Panc1 (cell line): ENCODE measurements at regions not wholly inside any gene's neighbourhood (a gene's known extent, or its start where the extent isn't known, plus 50 kb on each side); places are given as distances from the start of the nearest gene placed in this dataset.

ENCODE experiments used
- POLR2AphosphoS5 ChIP-seq: IDR thresholded peaks from 2 replicates; pipeline ENCODE4 v1.6.1; 2012; ENCODE audit warnings: mild to moderate bottlenecking, low read depth, low read length, moderate library complexity
- SIN3A ChIP-seq: IDR thresholded peaks from 2 replicates; pipeline ENCODE4 v1.6.1; 2012; ENCODE audit warnings: low read depth, mild to moderate bottlenecking, low read length, moderate library complexity, borderline replicate concordance; ENCODE audit not compliant: insufficient read depth
- TCF7L2 ChIP-seq: IDR thresholded peaks from 2 replicates; pipeline ENCODE4 v1.6.1; 2011; ENCODE audit warnings: mild to moderate bottlenecking, low read depth, low read length, inconsistent platforms
- TF ChIP-seq, protein P1 (sequence below): fragments of 450-650 bp; IDR thresholded peaks from 2 replicates; pipeline ENCODE4 v1.5.1; 2017; ENCODE audit warnings: mild to moderate bottlenecking
- TF ChIP-seq, protein P2 (sequence below), 2 experiments: IDR thresholded peaks; 2 replicates each; pipeline ENCODE4 v1.6.1; 2011 to 2012; ENCODE audit warnings: low read depth in 2 of 2, control low read depth in 1 of 2, low read length in 1 of 2, mild to moderate bottlenecking in 1 of 2, moderate library complexity in 1 of 2; ENCODE audit not compliant: insufficient read depth in 1 of 2

DNA sequence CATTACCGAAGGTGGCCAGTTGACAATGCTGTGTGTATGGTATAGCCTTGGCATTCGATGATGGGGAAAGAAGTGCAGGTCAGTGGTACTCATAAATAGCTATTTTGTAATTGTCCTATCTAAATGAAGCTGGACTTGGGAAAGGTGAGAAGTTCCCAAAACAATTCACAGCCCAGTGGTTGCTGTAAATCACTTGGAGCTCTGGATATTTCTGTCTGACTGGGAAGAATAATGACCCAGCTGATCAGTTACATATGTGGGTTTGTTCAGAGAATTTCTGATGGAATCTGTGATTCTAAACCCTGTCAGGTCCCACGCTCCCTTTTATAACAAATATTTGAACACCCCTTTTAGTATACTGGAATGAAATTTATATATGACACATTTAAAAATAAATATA, 133.9 kb upstream of the PFN2 start:
- TF ChIP-seq, protein P1, sequence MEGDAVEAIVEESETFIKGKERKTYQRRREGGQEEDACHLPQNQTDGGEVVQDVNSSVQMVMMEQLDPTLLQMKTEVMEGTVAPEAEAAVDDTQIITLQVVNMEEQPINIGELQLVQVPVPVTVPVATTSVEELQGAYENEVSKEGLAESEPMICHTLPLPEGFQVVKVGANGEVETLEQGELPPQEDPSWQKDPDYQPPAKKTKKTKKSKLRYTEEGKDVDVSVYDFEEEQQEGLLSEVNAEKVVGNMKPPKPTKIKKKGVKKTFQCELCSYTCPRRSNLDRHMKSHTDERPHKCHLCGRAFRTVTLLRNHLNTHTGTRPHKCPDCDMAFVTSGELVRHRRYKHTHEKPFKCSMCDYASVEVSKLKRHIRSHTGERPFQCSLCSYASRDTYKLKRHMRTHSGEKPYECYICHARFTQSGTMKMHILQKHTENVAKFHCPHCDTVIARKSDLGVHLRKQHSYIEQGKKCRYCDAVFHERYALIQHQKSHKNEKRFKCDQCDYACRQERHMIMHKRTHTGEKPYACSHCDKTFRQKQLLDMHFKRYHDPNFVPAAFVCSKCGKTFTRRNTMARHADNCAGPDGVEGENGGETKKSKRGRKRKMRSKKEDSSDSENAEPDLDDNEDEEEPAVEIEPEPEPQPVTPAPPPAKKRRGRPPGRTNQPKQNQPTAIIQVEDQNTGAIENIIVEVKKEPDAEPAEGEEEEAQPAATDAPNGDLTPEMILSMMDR = no peak
- TF ChIP-seq POLR2AphosphoS5 (no peak), TCF7L2 (no peak), SIN3A (no peak)
- TF ChIP-seq, protein P2, sequence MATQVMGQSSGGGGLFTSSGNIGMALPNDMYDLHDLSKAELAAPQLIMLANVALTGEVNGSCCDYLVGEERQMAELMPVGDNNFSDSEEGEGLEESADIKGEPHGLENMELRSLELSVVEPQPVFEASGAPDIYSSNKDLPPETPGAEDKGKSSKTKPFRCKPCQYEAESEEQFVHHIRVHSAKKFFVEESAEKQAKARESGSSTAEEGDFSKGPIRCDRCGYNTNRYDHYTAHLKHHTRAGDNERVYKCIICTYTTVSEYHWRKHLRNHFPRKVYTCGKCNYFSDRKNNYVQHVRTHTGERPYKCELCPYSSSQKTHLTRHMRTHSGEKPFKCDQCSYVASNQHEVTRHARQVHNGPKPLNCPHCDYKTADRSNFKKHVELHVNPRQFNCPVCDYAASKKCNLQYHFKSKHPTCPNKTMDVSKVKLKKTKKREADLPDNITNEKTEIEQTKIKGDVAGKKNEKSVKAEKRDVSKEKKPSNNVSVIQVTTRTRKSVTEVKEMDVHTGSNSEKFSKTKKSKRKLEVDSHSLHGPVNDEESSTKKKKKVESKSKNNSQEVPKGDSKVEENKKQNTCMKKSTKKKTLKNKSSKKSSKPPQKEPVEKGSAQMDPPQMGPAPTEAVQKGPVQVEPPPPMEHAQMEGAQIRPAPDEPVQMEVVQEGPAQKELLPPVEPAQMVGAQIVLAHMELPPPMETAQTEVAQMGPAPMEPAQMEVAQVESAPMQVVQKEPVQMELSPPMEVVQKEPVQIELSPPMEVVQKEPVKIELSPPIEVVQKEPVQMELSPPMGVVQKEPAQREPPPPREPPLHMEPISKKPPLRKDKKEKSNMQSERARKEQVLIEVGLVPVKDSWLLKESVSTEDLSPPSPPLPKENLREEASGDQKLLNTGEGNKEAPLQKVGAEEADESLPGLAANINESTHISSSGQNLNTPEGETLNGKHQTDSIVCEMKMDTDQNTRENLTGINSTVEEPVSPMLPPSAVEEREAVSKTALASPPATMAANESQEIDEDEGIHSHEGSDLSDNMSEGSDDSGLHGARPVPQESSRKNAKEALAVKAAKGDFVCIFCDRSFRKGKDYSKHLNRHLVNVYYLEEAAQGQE (IDR thresholded peaks at IDR 0.05; ENCODE audit: insufficient read depth in 1 of 2, low read depth in 2 of 2, low read length in 1 of 2) = no peak
